ENCODE measurements at regions not wholly inside any gene's neighbourhood (a gene's known extent, or its start where the extent isn't known, plus 50 kb on each side); places are given as distances from the start of the nearest gene placed in this dataset.
"Not testable (repeated sequence)": the region's sequence is repeated elsewhere in the genome, so short reads cannot be mapped to it uniquely, and the experiment has no call there.

GRCh38 chr2:41329040-41329439 is 718.8 kb upstream of the PKDCC start:
- Histone ChIP-seq H3K27ac (no peak overlapping the region), H3K4me3 (no peak overlapping the region), H3K36me3 (no peaks in the 10 kb centered on the region), H3K4me2 (no peak overlapping the region), H4K20me1 (no peaks in the 10 kb centered on the region), H3K9me3 (replicated peaks in 1 of 11) (no peaks in the 10 kb centered on the region), H3K4me1 (no peaks in the 10 kb centered on the region), H3K9ac (no peak overlapping the region), H3K27me3 (no peaks in the 10 kb centered on the region)
- no peak for TF ChIP-seq Cebpa-rat (IDR thresholded peaks at IDR 0.05)

DNA sequence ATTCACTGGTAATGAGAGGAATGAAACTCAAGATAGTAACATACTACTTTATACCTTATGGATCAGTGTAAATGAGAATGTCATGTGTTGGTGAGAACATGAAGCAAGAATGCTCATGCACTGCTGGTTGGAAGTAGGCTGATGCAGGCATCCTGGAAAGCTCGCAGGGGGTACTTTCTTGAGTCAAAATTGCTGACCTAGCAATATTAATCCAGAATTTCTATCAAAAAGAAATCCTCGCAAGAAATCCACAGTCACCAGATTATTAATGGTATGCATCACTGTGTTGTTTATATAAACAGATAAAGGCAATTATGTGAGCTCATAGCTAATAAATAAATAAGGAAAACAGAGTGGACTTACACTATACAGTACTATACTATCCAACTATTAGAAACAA is 713.7 kb upstream of the PKDCC start:
- no peak overlapping the region for H3K4me2 ChIP-seq
- H3K4me3 ChIP-seq, result no peak overlapping the region
- no peak overlapping the region for H3K27ac ChIP-seq
- TF ChIP-seq Cebpa-rat (IDR thresholded peaks at IDR 0.05), result no peak
- H3K36me3 ChIP-seq, result no peaks in the 10 kb centered on the region
- no peaks in the 10 kb centered on the region for H3K4me1 ChIP-seq
- H4K20me1 ChIP-seq, result no peaks in the 10 kb centered on the region
- peaks cover 0 to 4% (median 0%) of the 10 kb centered on the region in 11 experiments; a peak in 1 of 22 replicates for H3K9me3 ChIP-seq (replicated peaks in 1 of 11)
- no peak overlapping the region for H3K9ac ChIP-seq
- no peaks in the 10 kb centered on the region for H3K27me3 ChIP-seq

DNA sequence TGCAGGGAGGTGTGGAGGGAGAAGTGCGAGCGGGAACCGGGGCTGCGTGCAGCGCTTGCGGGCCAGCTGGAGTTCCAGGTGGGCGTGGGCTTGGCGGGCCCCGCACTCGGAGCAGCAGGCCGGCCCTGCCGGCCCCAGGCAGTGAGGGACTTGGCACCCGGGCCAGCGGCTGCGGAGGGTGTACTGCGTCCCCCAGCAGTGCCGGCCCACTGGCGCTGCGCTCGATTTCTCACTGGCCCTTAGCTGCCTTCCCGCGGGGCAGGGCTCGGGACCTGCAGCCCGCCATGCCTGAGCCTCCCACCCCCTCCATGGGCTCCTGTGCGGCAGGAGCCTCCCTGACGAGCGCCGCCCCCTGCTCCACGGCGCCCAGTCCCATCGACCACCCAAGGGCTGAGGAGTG is 712.2 kb upstream of the PKDCC start:
- not testable (repeated sequence) for H3K27ac ChIP-seq; H3K4me3 ChIP-seq; H3K27me3 ChIP-seq; H3K4me1 ChIP-seq; H4K20me1 ChIP-seq; H3K36me3 ChIP-seq; H3K9me3 ChIP-seq (replicated peaks in 1 of 11); H3K9ac ChIP-seq; H3K4me2 ChIP-seq

DNA sequence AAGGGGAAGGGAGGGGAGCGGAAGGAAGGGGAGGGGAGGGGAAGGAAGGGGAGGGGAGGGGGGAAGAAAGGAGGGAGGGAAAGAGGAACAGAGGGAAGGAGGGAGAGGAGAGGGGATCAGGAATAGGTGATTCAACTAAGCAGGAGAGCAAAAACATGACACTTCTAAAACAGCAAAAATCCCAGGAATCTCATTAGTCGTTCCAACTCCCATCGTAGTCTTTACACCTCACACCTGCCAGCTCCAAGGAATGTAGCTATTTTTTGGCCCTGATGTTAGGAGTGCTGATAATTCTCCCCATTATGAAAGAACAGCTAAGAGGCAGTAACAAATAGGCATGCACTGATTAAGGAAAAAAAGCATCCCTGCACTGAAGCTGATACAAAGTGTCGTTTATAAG is 709.9 kb upstream of the PKDCC start:
- Histone ChIP-seq H4K20me1 (no peaks in the 10 kb centered on the region), H3K4me3 (no peak overlapping the region), H3K9ac (no peak overlapping the region), H3K27me3 (no peaks in the 10 kb centered on the region), H3K36me3 (no peaks in the 10 kb centered on the region), H3K4me2 (no peak overlapping the region), H3K9me3 (replicated peaks in 1 of 11) (peaks cover 0 to 4% (median 0%) of the 10 kb centered on the region in 11 experiments; a peak in 1 of 22 replicates), H3K27ac (no peak overlapping the region), H3K4me1 (no peaks in the 10 kb centered on the region)
- no peak for TF ChIP-seq Cebpa-rat (IDR thresholded peaks at IDR 0.05)

DNA sequence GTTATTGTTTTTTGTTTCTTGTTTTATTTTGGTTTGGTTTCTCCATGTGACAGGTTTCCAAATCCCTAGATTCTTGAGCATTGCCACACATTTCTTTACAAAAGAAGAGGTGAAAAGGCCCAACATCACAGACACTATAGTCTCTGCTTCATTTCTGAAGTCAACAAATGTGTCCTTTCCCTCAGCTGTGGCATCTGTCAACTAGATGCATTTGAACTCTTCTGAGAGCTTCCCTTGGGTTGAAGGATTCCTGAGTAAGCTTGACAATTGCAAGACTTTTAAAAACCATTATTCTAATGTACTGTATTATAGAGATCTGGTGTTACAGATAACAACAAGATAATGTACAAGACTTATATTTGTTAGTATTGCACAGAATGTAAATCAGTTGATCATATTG is 703.3 kb upstream of the PKDCC start:
- H3K36me3 ChIP-seq, result no peaks in the 10 kb centered on the region
- H3K27me3 ChIP-seq, result no peaks in the 10 kb centered on the region
- no peak for TF ChIP-seq Cebpa-rat (IDR thresholded peaks at IDR 0.05)
- H3K9me3 ChIP-seq (replicated peaks in 1 of 11), result no peaks in the 10 kb centered on the region
- H4K20me1 ChIP-seq, result no peaks in the 10 kb centered on the region
- no peak overlapping the region for H3K4me2 ChIP-seq
- no peak overlapping the region for H3K9ac ChIP-seq
- no peak overlapping the region for H3K4me3 ChIP-seq
- no peak overlapping the region for H3K27ac ChIP-seq
- H3K4me1 ChIP-seq, result no peaks in the 10 kb centered on the region

DNA sequence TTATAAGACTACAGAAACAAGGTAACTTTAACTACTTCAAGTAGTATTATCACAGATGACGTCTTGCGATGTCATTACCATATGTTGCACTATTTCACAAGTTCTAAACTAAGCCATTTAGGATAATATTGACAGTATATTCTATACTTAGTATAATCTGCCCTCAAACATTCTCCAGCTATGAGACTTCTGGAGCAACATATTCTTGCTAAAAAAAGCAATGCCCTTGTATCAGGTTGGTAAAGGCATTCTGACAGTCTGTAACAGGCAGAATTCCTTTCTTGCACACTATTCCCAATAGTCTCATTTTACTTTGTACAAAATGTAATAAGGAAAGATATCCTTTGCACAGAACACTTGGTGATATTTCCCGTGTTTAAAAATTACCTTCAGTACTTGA is 694.8 kb upstream of the PKDCC start:
- Histone ChIP-seq H3K27ac (no peak overlapping the region), H3K9me3 (replicated peaks in 1 of 11) (no peaks in the 10 kb centered on the region), H3K27me3 (no peaks in the 10 kb centered on the region), H3K36me3 (no peaks in the 10 kb centered on the region), H4K20me1 (no peaks in the 10 kb centered on the region), H3K4me2 (no peak overlapping the region), H3K4me3 (no peak overlapping the region), H3K4me1 (no peaks in the 10 kb centered on the region), H3K9ac (no peak overlapping the region)
- TF ChIP-seq Cebpa-rat (IDR thresholded peaks at IDR 0.05), result no peak

GRCh38 chr2:41355794-41356193 is 692.0 kb upstream of the PKDCC start:
- H3K27me3 ChIP-seq, result no peaks in the 10 kb centered on the region
- no peaks in the 10 kb centered on the region for H3K4me1 ChIP-seq
- peaks cover 0 to 5% (median 0%) of the 10 kb centered on the region in 11 experiments; a peak in 2 of 22 replicates for H3K9me3 ChIP-seq (replicated peaks in 1 of 11)
- no peaks in the 10 kb centered on the region for H3K36me3 ChIP-seq
- TF ChIP-seq Cebpa-rat (IDR thresholded peaks at IDR 0.05), result no peak
- H4K20me1 ChIP-seq, result no peaks in the 10 kb centered on the region
- no peak overlapping the region for H3K4me3 ChIP-seq
- H3K9ac ChIP-seq, result no peak overlapping the region
- no peak overlapping the region for H3K27ac ChIP-seq
- H3K4me2 ChIP-seq, result no peak overlapping the region

- Histone ChIP-seq H3K4me3 (no peak overlapping the region), H3K4me1 (no peaks in the 10 kb centered on the region), H4K20me1 (no peaks in the 10 kb centered on the region; a peak in 1 of 22 replicates), H3K9me3 (replicated peaks in 1 of 11) (peaks cover 15 to 26% (median 24%) of the 10 kb centered on the region in 11 experiments), H3K27me3 (no peaks in the 10 kb centered on the region), H3K27ac (no peak overlapping the region), H3K36me3 (no peaks in the 10 kb centered on the region), H3K9ac (no peak overlapping the region), H3K4me2 (no peak overlapping the region)
- no peak for TF ChIP-seq Cebpa-rat (IDR thresholded peaks at IDR 0.05)
Measured at GRCh38 chr2:41364842-41365241, 683.0 kb upstream of the PKDCC start.

GRCh38 chr2:41375901-41376300 is 671.9 kb upstream of the PKDCC start:
- Histone ChIP-seq H4K20me1 (no peaks in the 10 kb centered on the region), H3K9me3 (replicated peaks in 1 of 11) (peaks cover 0 to 14% (median 3%) of the 10 kb centered on the region in 11 experiments; a peak in 6 of 22 replicates), H3K4me1 (no peaks in the 10 kb centered on the region), H3K36me3 (no peaks in the 10 kb centered on the region), H3K4me2 (no peak overlapping the region), H3K27ac (no peak overlapping the region), H3K9ac (no peak overlapping the region), H3K27me3 (no peaks in the 10 kb centered on the region), H3K4me3 (no peak overlapping the region)
- no peak for TF ChIP-seq Cebpa-rat (IDR thresholded peaks at IDR 0.05)

GRCh38 chr2:41377837-41378236 is 670.0 kb upstream of the PKDCC start:
- Histone ChIP-seq H3K4me3 (no peak overlapping the region), H3K4me2 (no peak overlapping the region), H3K36me3 (no peaks in the 10 kb centered on the region), H3K4me1 (no peaks in the 10 kb centered on the region), H3K9me3 (replicated peaks in 1 of 11) (no peaks in the 10 kb centered on the region), H3K9ac (no peak overlapping the region), H3K27me3 (no peaks in the 10 kb centered on the region), H4K20me1 (no peaks in the 10 kb centered on the region), H3K27ac (no peak overlapping the region)
- TF ChIP-seq Cebpa-rat (IDR thresholded peaks at IDR 0.05), result no peak

GRCh38 chr2:41378420-41378819 is 669.4 kb upstream of the PKDCC start:
- H3K9me3 ChIP-seq (replicated peaks in 1 of 11), result no peaks in the 10 kb centered on the region
- no peaks in the 10 kb centered on the region for H3K4me1 ChIP-seq
- no peak for TF ChIP-seq Cebpa-rat (IDR thresholded peaks at IDR 0.05)
- no peaks in the 10 kb centered on the region for H4K20me1 ChIP-seq
- H3K36me3 ChIP-seq, result no peaks in the 10 kb centered on the region
- H3K27ac ChIP-seq, result no peak overlapping the region
- no peaks in the 10 kb centered on the region for H3K27me3 ChIP-seq
- no peak overlapping the region for H3K9ac ChIP-seq
- H3K4me3 ChIP-seq, result no peak overlapping the region
- no peak overlapping the region for H3K4me2 ChIP-seq
